ENCODE measurements at regions not wholly inside any gene's neighbourhood (a gene's known extent, or its start where the extent isn't known, plus 50 kb on each side); places are given as distances from the start of the nearest gene placed in this dataset.

DNA sequence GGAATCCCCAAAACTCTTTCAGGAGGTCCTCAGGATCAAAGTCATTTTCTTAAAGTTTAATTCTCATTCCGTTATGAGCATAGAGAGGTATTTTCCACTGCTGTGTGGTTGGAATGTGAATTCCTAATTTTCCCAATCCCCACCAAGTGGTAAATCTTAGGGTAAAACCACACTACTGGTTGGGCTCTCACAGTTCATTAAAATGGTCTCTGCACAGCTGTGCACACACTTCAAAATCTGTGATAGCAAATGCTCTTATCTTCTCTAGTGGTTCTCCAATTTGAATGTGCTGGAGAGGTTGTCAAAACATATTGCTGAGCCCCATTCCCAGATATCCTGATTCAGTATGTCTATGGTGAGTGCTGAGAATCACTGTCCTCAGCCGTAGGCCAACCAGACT lies 189.1 kb downstream of the BMP4 start:
- TF ChIP-seq, protein P1, sequence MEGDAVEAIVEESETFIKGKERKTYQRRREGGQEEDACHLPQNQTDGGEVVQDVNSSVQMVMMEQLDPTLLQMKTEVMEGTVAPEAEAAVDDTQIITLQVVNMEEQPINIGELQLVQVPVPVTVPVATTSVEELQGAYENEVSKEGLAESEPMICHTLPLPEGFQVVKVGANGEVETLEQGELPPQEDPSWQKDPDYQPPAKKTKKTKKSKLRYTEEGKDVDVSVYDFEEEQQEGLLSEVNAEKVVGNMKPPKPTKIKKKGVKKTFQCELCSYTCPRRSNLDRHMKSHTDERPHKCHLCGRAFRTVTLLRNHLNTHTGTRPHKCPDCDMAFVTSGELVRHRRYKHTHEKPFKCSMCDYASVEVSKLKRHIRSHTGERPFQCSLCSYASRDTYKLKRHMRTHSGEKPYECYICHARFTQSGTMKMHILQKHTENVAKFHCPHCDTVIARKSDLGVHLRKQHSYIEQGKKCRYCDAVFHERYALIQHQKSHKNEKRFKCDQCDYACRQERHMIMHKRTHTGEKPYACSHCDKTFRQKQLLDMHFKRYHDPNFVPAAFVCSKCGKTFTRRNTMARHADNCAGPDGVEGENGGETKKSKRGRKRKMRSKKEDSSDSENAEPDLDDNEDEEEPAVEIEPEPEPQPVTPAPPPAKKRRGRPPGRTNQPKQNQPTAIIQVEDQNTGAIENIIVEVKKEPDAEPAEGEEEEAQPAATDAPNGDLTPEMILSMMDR (IDR thresholded peaks at IDR 0.05) = no peak
- TF ChIP-seq EZH2 (IDR thresholded peaks at IDR 0.05; ENCODE audit: borderline replicate concordance, insufficient read depth, low read depth, low read length, poor library complexity, severe bottlenecking) = no peak

Measured in B cell (primary cell).